ENCODE measurements at regions not wholly inside any gene's neighbourhood (a gene's known extent, or its start where the extent isn't known, plus 50 kb on each side); places are given as distances from the start of the nearest gene placed in this dataset.
"Not testable (repeated sequence)": the region's sequence is repeated elsewhere in the genome, so short reads cannot be mapped to it uniquely, and the experiment has no call there.

- 70 to 77% (median 74%) methylated on average over 6 of the region's 6 CpGs for WGBS, 5 donors
- TF ChIP-seq POLR2A (IDR thresholded peaks at IDR 0.05), result no peak
- no peak for TF ChIP-seq POLR2AphosphoS5 (IDR thresholded peaks at IDR 0.05)
- no peak for TF ChIP-seq EP300 (IDR thresholded peaks at IDR 0.05)
- TF ChIP-seq CTCF (IDR thresholded peaks at IDR 0.05), result no peak
- H3K27me3 ChIP-seq, result no peaks in the 10 kb centered on the region
Measured at GRCh38 chr9:42388846-42389245, 205.4 kb downstream of the SPATA31A6 start.

GRCh38 chr9:42392773-42393455, 209.5 kb downstream of the SPATA31A6 start:
- intact Hi-C loops (cut with DNase I; ENCODE audit: low total_unique reads); H3K4me1 ChIP-seq; H3K27ac ChIP-seq; H3K36me3 ChIP-seq; H3K4me3 ChIP-seq; H3K27me3 ChIP-seq; DNase-seq; H3K9me3 ChIP-seq: not testable (repeated sequence)
- WGBS, 5 donors, result 81 to 90% (median 86%) methylated on average over 4 to 5 of the region's 5 CpGs

More at GRCh38 chr9:42388846-42389245, 205.4 kb downstream of the SPATA31A6 start:
- Histone ChIP-seq H3K9me3 (peaks cover 0 to 5% (median 0%) of the 10 kb centered on the region in 4 donors), H3K4me1 (no peaks in the 10 kb centered on the region), H3K4me3 (no peak overlapping the region), H3K27ac (no peak overlapping the region), H3K36me3 (no peaks in the 10 kb centered on the region)
- no peak for DNase-seq
- intact Hi-C loops (cut with DNase I; ENCODE audit: low total_unique reads), result no loop called here

GRCh38 chr9:42396318-42396717, 212.9 kb downstream of the SPATA31A6 start:
- no peak for DNase-seq
- no peaks in the 10 kb centered on the region for H3K36me3 ChIP-seq
- H3K4me3 ChIP-seq, result no peak overlapping the region
- intact Hi-C loops (cut with DNase I; ENCODE audit: low total_unique reads), result no loop called here
- H3K4me1 ChIP-seq, result no peaks in the 10 kb centered on the region
- H3K9me3 ChIP-seq, result no peaks in the 10 kb centered on the region
- no peaks in the 10 kb centered on the region for H3K27me3 ChIP-seq
- no peak overlapping the region for H3K27ac ChIP-seq
- TF ChIP-seq EP300 (IDR thresholded peaks at IDR 0.05), result no peak
- TF ChIP-seq CTCF (IDR thresholded peaks at IDR 0.05), result no peak
- TF ChIP-seq POLR2A (IDR thresholded peaks at IDR 0.05), result no peak
- TF ChIP-seq POLR2AphosphoS5 (IDR thresholded peaks at IDR 0.05), result no peak
- 75 to 92% (median 82%) methylated on average over 1 to 2 of the region's 2 CpGs for WGBS, 5 donors

GRCh38 chr9:42397336-42397735, 213.9 kb downstream of the SPATA31A6 start:
- intact Hi-C loops (cut with DNase I; ENCODE audit: low total_unique reads); H3K27me3 ChIP-seq; H3K9me3 ChIP-seq; H3K4me3 ChIP-seq; H3K27ac ChIP-seq; H3K4me1 ChIP-seq; DNase-seq; H3K36me3 ChIP-seq: not testable (repeated sequence)
- WGBS, 5 donors, result 74 to 85% (median 78%) methylated on average over 7 of the region's 7 CpGs

- H3K36me3 ChIP-seq; H3K4me1 ChIP-seq; H3K27ac ChIP-seq; H3K4me3 ChIP-seq; DNase-seq; H3K27me3 ChIP-seq; H3K9me3 ChIP-seq; intact Hi-C loops (cut with DNase I; ENCODE audit: low total_unique reads): not testable (repeated sequence)
- WGBS, 5 donors, result 67 to 82% (median 75%) methylated on average over 2 of the region's 2 CpGs
Measured at GRCh38 chr9:42402919-42403318, 219.5 kb downstream of the SPATA31A6 start.

- 65 to 93% (median 70%) methylated on average over 1 of the region's 1 CpG for WGBS, 5 donors
- DNase-seq; H3K36me3 ChIP-seq; H3K27me3 ChIP-seq; H3K9me3 ChIP-seq; intact Hi-C loops (cut with DNase I; ENCODE audit: low total_unique reads); H3K4me3 ChIP-seq; H3K27ac ChIP-seq; H3K4me1 ChIP-seq: not testable (repeated sequence)
Measured at GRCh38 chr9:42409581-42409980, 226.1 kb downstream of the SPATA31A6 start.

- H3K4me3 ChIP-seq; H3K9me3 ChIP-seq; H3K36me3 ChIP-seq; H3K27ac ChIP-seq; DNase-seq; H3K27me3 ChIP-seq; intact Hi-C loops (cut with DNase I; ENCODE audit: low total_unique reads); H3K4me1 ChIP-seq: not testable (repeated sequence)
- WGBS, 5 donors, result 67 to 91% (median 84%) methylated on average over 1 of the region's 1 CpG
Measured at GRCh38 chr9:42412354-42412753, 228.9 kb downstream of the SPATA31A6 start.

GRCh38 chr9:42414865-42415264, 231.4 kb downstream of the SPATA31A6 start:
- H3K27me3 ChIP-seq; H3K4me1 ChIP-seq; intact Hi-C loops (cut with DNase I; ENCODE audit: low total_unique reads); DNase-seq; H3K36me3 ChIP-seq; H3K4me3 ChIP-seq; H3K9me3 ChIP-seq; H3K27ac ChIP-seq: not testable (repeated sequence)
- no CpG with 5 or more reads among the region's 1 CpG for whole genome bisulfite sequencing, 5 donors

GRCh38 chr9:42419652-42420051, 236.2 kb downstream of the SPATA31A6 start:
- WGBS, 5 donors, result 80 to 100% (median 100%) methylated on average over 1 of the region's 8 CpGs; no CpG with 5 or more reads in 2 of the 5 donors
- H3K4me3 ChIP-seq; H3K27ac ChIP-seq; intact Hi-C loops (cut with DNase I; ENCODE audit: low total_unique reads); H3K4me1 ChIP-seq; H3K36me3 ChIP-seq; DNase-seq; H3K27me3 ChIP-seq; H3K9me3 ChIP-seq: not testable (repeated sequence)

- H3K9me3 ChIP-seq; intact Hi-C loops (cut with DNase I; ENCODE audit: low total_unique reads); DNase-seq; H3K4me1 ChIP-seq; H3K36me3 ChIP-seq; H3K4me3 ChIP-seq; H3K27me3 ChIP-seq; H3K27ac ChIP-seq: not testable (repeated sequence)
- WGBS, 5 donors, result 62 to 81% (median 70%) methylated on average over 2 of the region's 2 CpGs
Measured at GRCh38 chr9:42420324-42420723, 236.9 kb downstream of the SPATA31A6 start.

Measured in stomach (tissue), 8 donors.